ENCODE measurements at regions not wholly inside any gene's neighbourhood (a gene's known extent, or its start where the extent isn't known, plus 50 kb on each side); places are given as distances from the start of the nearest gene placed in this dataset.

DNA sequence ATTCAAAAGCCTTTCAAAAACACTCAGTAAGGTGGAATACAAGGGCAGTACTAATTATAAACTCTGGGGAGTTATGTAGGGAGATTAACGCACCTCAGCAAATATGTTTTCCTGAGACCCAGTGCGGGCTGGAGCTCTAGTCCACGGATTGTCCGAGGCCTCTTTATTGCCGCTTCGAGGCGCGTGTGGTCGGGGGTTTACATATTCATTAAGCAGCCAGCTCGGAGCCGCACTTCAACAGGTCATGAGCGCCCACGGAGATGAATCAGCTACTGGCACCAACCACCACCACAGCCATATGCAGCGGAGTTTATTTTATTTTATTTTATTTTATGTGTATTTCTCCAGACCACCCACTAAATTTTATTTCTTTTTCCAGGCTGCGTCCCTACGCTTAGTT lies 195.9 kb upstream of the ADARB2 start:
- TF ChIP-seq, protein P1, sequence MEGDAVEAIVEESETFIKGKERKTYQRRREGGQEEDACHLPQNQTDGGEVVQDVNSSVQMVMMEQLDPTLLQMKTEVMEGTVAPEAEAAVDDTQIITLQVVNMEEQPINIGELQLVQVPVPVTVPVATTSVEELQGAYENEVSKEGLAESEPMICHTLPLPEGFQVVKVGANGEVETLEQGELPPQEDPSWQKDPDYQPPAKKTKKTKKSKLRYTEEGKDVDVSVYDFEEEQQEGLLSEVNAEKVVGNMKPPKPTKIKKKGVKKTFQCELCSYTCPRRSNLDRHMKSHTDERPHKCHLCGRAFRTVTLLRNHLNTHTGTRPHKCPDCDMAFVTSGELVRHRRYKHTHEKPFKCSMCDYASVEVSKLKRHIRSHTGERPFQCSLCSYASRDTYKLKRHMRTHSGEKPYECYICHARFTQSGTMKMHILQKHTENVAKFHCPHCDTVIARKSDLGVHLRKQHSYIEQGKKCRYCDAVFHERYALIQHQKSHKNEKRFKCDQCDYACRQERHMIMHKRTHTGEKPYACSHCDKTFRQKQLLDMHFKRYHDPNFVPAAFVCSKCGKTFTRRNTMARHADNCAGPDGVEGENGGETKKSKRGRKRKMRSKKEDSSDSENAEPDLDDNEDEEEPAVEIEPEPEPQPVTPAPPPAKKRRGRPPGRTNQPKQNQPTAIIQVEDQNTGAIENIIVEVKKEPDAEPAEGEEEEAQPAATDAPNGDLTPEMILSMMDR (IDR thresholded peaks at IDR 0.05; ENCODE audit: poor library complexity): no peak
- TF ChIP-seq EZH2 (IDR thresholded peaks at IDR 0.05; ENCODE audit: borderline replicate concordance) (no peak), EZH2phosphoT487 (IDR thresholded peaks at IDR 0.05; ENCODE audit: low read depth, severe bottlenecking, unreplicated experiment) (no peak)
- Histone ChIP-seq H3K4me3 (no peak overlapping the region), H2AFZ (no peak overlapping the region), H3K36me3 (replicated peaks; ENCODE audit: insufficient read depth, low read depth) (no peaks in the 10 kb centered on the region), H3K9me3 (ENCODE audit: low read depth) (no peaks in the 10 kb centered on the region), H3K4me2 (no peak overlapping the region), H3K4me1 (ENCODE audit: insufficient read depth) (no peaks in the 10 kb centered on the region), H3K27ac (no peak overlapping the region), H3K27me3 (no peaks in the 10 kb centered on the region), H4K20me1 (ENCODE audit: insufficient read depth, poor library complexity, severe bottlenecking) (no peaks in the 10 kb centered on the region), H3K9me2 (replicated peaks; ENCODE audit: insufficient read depth) (no peaks in the 10 kb centered on the region), H3K79me2 (no peaks in the 10 kb centered on the region)
- no peak for DNase-seq (ENCODE audit: low spot score)
- WGBS (ENCODE audit: low lambda C conversion rate, missing lambda C conversion rate): 82% methylated on average over 16 of the region's 16 CpGs

DNA sequence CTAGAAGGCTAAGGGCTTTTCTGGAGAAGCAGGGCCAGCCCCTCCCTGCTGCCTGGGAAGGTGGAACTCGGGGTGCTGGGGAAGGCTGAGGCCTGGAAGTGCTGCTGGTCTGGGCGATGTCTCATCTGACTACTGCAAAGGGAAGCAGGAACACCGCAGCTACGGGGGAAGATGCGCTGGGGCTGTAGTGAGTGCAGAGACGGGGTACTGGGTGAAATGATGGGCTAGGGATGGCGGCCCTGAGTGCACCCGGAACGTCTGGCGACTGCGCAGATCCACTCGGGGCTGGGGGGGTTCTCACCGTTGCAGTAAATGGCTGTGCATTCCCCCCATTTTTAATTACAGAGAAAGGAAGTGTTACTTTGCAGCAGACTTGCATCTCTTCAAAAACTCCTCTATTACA lies 195.4 kb upstream of the ADARB2 start:
- Histone ChIP-seq H3K27me3 (no peaks in the 10 kb centered on the region), H4K20me1 (ENCODE audit: insufficient read depth, poor library complexity, severe bottlenecking) (no peaks in the 10 kb centered on the region), H2AFZ (no peak overlapping the region), H3K9me2 (replicated peaks; ENCODE audit: insufficient read depth) (no peaks in the 10 kb centered on the region), H3K4me2 (no peak overlapping the region), H3K36me3 (replicated peaks; ENCODE audit: insufficient read depth, low read depth) (no peaks in the 10 kb centered on the region), H3K4me3 (no peak overlapping the region), H3K4me1 (ENCODE audit: insufficient read depth) (no peaks in the 10 kb centered on the region), H3K27ac (no peak overlapping the region), H3K9me3 (ENCODE audit: low read depth) (no peaks in the 10 kb centered on the region), H3K79me2 (no peaks in the 10 kb centered on the region)
- WGBS (ENCODE audit: low lambda C conversion rate, missing lambda C conversion rate): 79% methylated on average over 13 of the region's 13 CpGs
- DNase-seq (ENCODE audit: low spot score): no peak
- TF ChIP-seq EZH2 (IDR thresholded peaks at IDR 0.05; ENCODE audit: borderline replicate concordance) (no peak), EZH2phosphoT487 (IDR thresholded peaks at IDR 0.05; ENCODE audit: low read depth, severe bottlenecking, unreplicated experiment) (no peak)
- TF ChIP-seq, protein P1 (IDR thresholded peaks at IDR 0.05; ENCODE audit: poor library complexity): no peak

DNA sequence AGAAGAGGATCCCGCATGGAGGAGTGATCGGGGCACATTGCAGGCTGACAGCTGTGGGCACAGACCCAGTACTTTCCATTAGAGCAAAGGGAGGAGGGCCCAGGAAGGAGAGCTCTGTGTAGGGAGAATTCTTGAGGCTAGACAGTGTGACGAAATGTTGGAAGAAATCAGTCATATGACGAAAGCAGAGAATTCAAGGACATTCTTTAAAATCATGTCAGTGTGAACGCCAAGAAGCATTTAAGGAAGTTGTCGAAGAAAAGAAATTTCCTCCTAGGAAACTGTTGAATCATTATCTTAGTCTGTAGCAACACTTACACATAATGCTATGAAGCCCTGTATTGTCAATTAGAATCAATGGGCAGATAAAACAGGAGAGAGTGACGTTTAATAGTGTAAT lies 191.3 kb upstream of the ADARB2 start:
- no peaks in the 10 kb centered on the region for H3K79me2 ChIP-seq
- H3K27me3 ChIP-seq: no peaks in the 10 kb centered on the region
- no peak overlapping the region for H3K27ac ChIP-seq
- DNase-seq (ENCODE audit: low spot score): no peak
- 85% methylated on average over 7 of the region's 7 CpGs for WGBS (ENCODE audit: low lambda C conversion rate, missing lambda C conversion rate)
- H3K4me1 ChIP-seq (ENCODE audit: insufficient read depth): no peaks in the 10 kb centered on the region
- no peaks in the 10 kb centered on the region for H3K9me3 ChIP-seq (ENCODE audit: low read depth)
- H3K36me3 ChIP-seq (replicated peaks; ENCODE audit: insufficient read depth, low read depth): no peaks in the 10 kb centered on the region
- H3K4me3 ChIP-seq: no peak overlapping the region
- no peaks in the 10 kb centered on the region for H4K20me1 ChIP-seq (ENCODE audit: insufficient read depth, poor library complexity, severe bottlenecking)
- TF ChIP-seq, protein P1 (IDR thresholded peaks at IDR 0.05; ENCODE audit: poor library complexity): no peak
- TF ChIP-seq EZH2phosphoT487 (IDR thresholded peaks at IDR 0.05; ENCODE audit: low read depth, severe bottlenecking, unreplicated experiment) (no peak), EZH2 (IDR thresholded peaks at IDR 0.05; ENCODE audit: borderline replicate concordance) (no peak)
- no peak overlapping the region for H3K4me2 ChIP-seq
- H3K9me2 ChIP-seq (replicated peaks; ENCODE audit: insufficient read depth): no peaks in the 10 kb centered on the region
- H2AFZ ChIP-seq: no peak overlapping the region

DNA sequence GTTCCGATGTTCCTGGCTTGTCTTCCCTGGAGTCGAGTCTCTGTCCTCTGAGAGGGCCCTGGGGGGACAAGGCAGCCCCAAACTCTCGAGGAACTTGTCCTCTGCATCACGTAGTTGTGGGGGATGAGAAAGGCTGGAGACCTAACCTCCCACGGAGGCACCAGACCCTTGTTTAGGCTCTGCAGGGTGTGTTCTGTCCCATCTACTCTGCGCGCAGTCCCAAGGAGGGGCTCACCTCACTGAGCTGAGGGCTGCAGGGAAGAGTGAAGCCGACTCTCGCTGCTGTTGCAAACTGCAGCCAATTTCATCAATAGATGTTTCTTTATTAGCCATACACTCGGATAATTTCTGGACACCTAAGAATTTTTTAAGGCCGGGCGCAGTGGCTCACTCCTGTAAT lies 186.7 kb upstream of the ADARB2 start:
- Histone ChIP-seq H3K4me1 (ENCODE audit: insufficient read depth) (no peaks in the 10 kb centered on the region), H3K27me3 (no peaks in the 10 kb centered on the region), H4K20me1 (ENCODE audit: insufficient read depth, poor library complexity, severe bottlenecking) (no peaks in the 10 kb centered on the region), H3K79me2 (no peaks in the 10 kb centered on the region), H3K9me3 (ENCODE audit: low read depth) (no peaks in the 10 kb centered on the region), H3K36me3 (replicated peaks; ENCODE audit: insufficient read depth, low read depth) (no peaks in the 10 kb centered on the region), H2AFZ (no peak overlapping the region), H3K4me3 (no peak overlapping the region), H3K27ac (no peak overlapping the region), H3K9me2 (replicated peaks; ENCODE audit: insufficient read depth) (no peaks in the 10 kb centered on the region), H3K4me2 (no peak overlapping the region)
- no peak for DNase-seq (ENCODE audit: low spot score)
- 90% methylated on average over 12 of the region's 12 CpGs for WGBS (ENCODE audit: low lambda C conversion rate, missing lambda C conversion rate)
- TF ChIP-seq EZH2 (IDR thresholded peaks at IDR 0.05; ENCODE audit: borderline replicate concordance) (no peak), EZH2phosphoT487 (IDR thresholded peaks at IDR 0.05; ENCODE audit: low read depth, severe bottlenecking, unreplicated experiment) (no peak)
- TF ChIP-seq, protein P1 (IDR thresholded peaks at IDR 0.05; ENCODE audit: poor library complexity): no peak
